GM12878 (cell line): ENCODE measurements at regions not wholly inside any gene's neighbourhood (a gene's known extent, or its start where the extent isn't known, plus 50 kb on each side); places are given as distances from the start of the nearest gene placed in this dataset.

ENCODE experiments used
- ATAC-seq: fragments of 200-7000 bp; cut with Tn5 transposase; 3 replicates; pipeline ENCODE4 v1.9.1; 2020; ENCODE audit warnings: mild to moderate bottlenecking, moderate library complexity
- BruUV-seq: library from RNA; stranded (reverse); fragments of 400-500 nt; replicated peaks from 2 replicates; lab custom pipeline; 2021; lab: Mats Ljungman, UMichigan
- CTCF ChIA-PET: fragments of 300-600 bp; sonication (Branson Sonifier 250); formaldehyde crosslinking; extraction: SDS; loops from one replicate; lab custom pipeline; 2021; ENCODE audit warnings: inconsistent platforms; lab: Yijun Ruan, JAX
- POLR2A ChIA-PET: fragments of 350-600 bp; formaldehyde crosslinking; extraction: SDS; loops from one replicate; lab custom pipeline; 2021; ENCODE audit warnings: inconsistent platforms; lab: Charles Lee
- RAD21 ChIA-PET: fragments of 300-600 bp; sonication (Branson Sonifier 250); formaldehyde crosslinking; loops from one replicate; lab custom pipeline; 2023; ENCODE audit warnings: antibody characterized with exemption; ENCODE audit not compliant: unreplicated experiment; lab: Charles Lee
- SMC1A ChIA-PET: fragments of 300-600 bp; sonication (Branson Sonifier 250); formaldehyde crosslinking; loops from one replicate; lab custom pipeline; 2023; ENCODE audit not compliant: unreplicated experiment, uncharacterized antibody; lab: Charles Lee
- DNase-seq: peaks from one replicate; pipeline ENCODE4 v3.0.0-alpha.2; 2011; ENCODE audit warnings: low read depth, low spot score
- FAIRE-seq: peaks from 3 replicates; lab custom pipeline; 2011; peaks lifted over from hg19 to GRCh38; lab: Jason Lieb, UNC
- H2AFZ ChIP-seq: 2 replicates; pipeline ENCODE4 v1.6.0; 2011; ENCODE audit warnings: low read depth, low read length, control low read depth; ENCODE audit not compliant: control insufficient read depth
- H3K27ac ChIP-seq: 2 replicates; pipeline ENCODE4 v1.5.1; 2011; ENCODE audit warnings: control low read depth; ENCODE audit not compliant: control insufficient read depth, insufficient read depth
- H3K27me3 ChIP-seq, 2 experiments: replicated peaks in 1 of 2; 2 replicates each; pipeline versions ENCODE4 v1.6.0 to v1.6.1; 2011; ENCODE audit warnings: low read length in 1 of 2; ENCODE audit not compliant: control insufficient read depth in 2 of 2, insufficient read depth in 2 of 2
- H3K36me3 ChIP-seq, 2 experiments: 2 replicates each; pipeline ENCODE4 v1.5.1; 2011; ENCODE audit warnings: low read length in 1 of 2; ENCODE audit not compliant: control insufficient read depth in 2 of 2, insufficient read depth in 2 of 2
- H3K4me1 ChIP-seq: 2 replicates; pipeline ENCODE4 v1.6.1; 2011; ENCODE audit warnings: mild to moderate bottlenecking, low read length, moderate library complexity, mixed read lengths; ENCODE audit not compliant: control insufficient read depth, insufficient read depth
- H3K4me2 ChIP-seq: 2 replicates; pipeline ENCODE4 v1.6.0; 2011; ENCODE audit warnings: control low read depth; ENCODE audit not compliant: control insufficient read depth, insufficient read depth
- H3K4me3 ChIP-seq: fragments of 200-600 bp; sonication (generic); 2 replicates; pipeline ENCODE4 v1.5.1; 2016
- H3K79me2 ChIP-seq: 2 replicates; pipeline ENCODE4 v1.6.0; 2011; ENCODE audit warnings: low read length; ENCODE audit not compliant: control insufficient read depth, insufficient read depth
- H3K9ac ChIP-seq: 2 replicates; pipeline ENCODE4 v1.8.0; 2011; ENCODE audit warnings: low read length, control low read depth, mixed read lengths; ENCODE audit not compliant: control insufficient read depth, insufficient read depth
- H3K9me3 ChIP-seq: replicated peaks from 3 replicates; pipeline ENCODE4 v1.5.1; 2011; ENCODE audit warnings: mild to moderate bottlenecking, low read length; ENCODE audit not compliant: control insufficient read depth, insufficient read depth
- H4K20me1 ChIP-seq: 2 replicates; pipeline ENCODE4 v1.6.0; 2011; ENCODE audit not compliant: control insufficient read depth, insufficient read depth
- CTCF ChIP-seq, 3 experiments: IDR thresholded peaks in 2 of 3; conservative IDR thresholded peaks in 1 of 3; 2 replicates each; pipeline ENCODE4 v1.5.1; 2011; ENCODE audit warnings: low read depth in 3 of 3, low read length in 3 of 3, mild to moderate bottlenecking in 3 of 3, control low read depth in 2 of 3, moderate library complexity in 2 of 3, inconsistent platforms in 1 of 3, mixed read lengths in 1 of 3; ENCODE audit not compliant: control insufficient read depth in 2 of 3, insufficient read depth in 1 of 3; ENCODE audit errors: extremely low read depth in 1 of 3
- EED ChIP-seq: sonication (generic); IDR thresholded peaks from 2 replicates; pipeline ENCODE4 v1.6.1; 2016; ENCODE audit warnings: antibody characterized with exemption, low read depth
- IKZF1 ChIP-seq: fragments of 450-650 bp; conservative IDR thresholded peaks from 2 replicates; pipeline ENCODE4 v1.6.1; 2017; ENCODE audit warnings: antibody characterized with exemption, mild to moderate bottlenecking
- IRF5 ChIP-seq: fragments of 450-650 bp; IDR thresholded peaks from 2 replicates; pipeline ENCODE4 v1.6.1; 2017; ENCODE audit warnings: borderline replicate concordance
- MTA3 ChIP-seq: IDR thresholded peaks from 2 replicates; pipeline ENCODE4 v1.6.1; 2012; ENCODE audit warnings: low read length, inconsistent platforms, borderline replicate concordance
- NR2C1 ChIP-seq: fragments of 450-650 bp; IDR thresholded peaks from 2 replicates; pipeline ENCODE4 v1.6.1; 2017; ENCODE audit warnings: antibody characterized with exemption, mild to moderate bottlenecking, moderate library complexity
- NRF1 ChIP-seq: conservative IDR thresholded peaks from 2 replicates; pipeline ENCODE4 v1.6.1; 2011; ENCODE audit warnings: mild to moderate bottlenecking, low read depth, low read length, improper control_type of control experiment
- PAX8 ChIP-seq: fragments of 450-650 bp; IDR thresholded peaks from 2 replicates; pipeline ENCODE4 v1.6.1; 2017; ENCODE audit warnings: mild to moderate bottlenecking, moderate library complexity
- SMARCA5 ChIP-seq: fragments of 450-650 bp; IDR thresholded peaks from 2 replicates; pipeline ENCODE4 v1.6.1; 2017; ENCODE audit warnings: mild to moderate bottlenecking
- SUZ12 ChIP-seq: fragments of 200-600 bp; sonication (generic); IDR thresholded peaks from one replicate; pipeline ENCODE4 v1.6.1; 2018; ENCODE audit warnings: antibody characterized with exemption, mild to moderate bottlenecking; ENCODE audit not compliant: unreplicated experiment
- USF2 ChIP-seq: IDR thresholded peaks from 2 replicates; pipeline ENCODE4 v1.6.1; 2011; ENCODE audit warnings: low read depth, low read length, improper control_type of control experiment, borderline replicate concordance
- ZBTB33 ChIP-seq: fragments of 450-650 bp; IDR thresholded peaks from 2 replicates; pipeline ENCODE4 v1.6.1; 2017; ENCODE audit warnings: mild to moderate bottlenecking
- ZZZ3 ChIP-seq: IDR thresholded peaks from 2 replicates; pipeline ENCODE4 v1.6.1; 2011; ENCODE audit warnings: low read depth; ENCODE audit not compliant: control insufficient read depth, insufficient read length
- WGBS: methylation state at CpG from one replicate; pipeline ENCODE4 v1.1.6; 2016; ENCODE audit warnings: low lambda C conversion rate; ENCODE audit not compliant: insufficient replicate concordance, insufficient coverage; ENCODE audit errors: missing lambda C conversion rate; 5-methylcytosine and 5-hydroxymethylcytosine counted together
- in situ Hi-C: fragments of 300-500 bp; cut with MboI; formaldehyde crosslinking; loops from 9 replicates; pipeline ENCODE4 v1.14.3; 2018; ENCODE audit warnings: mixed read lengths
- intact Hi-C: fragments of 100-400 bp; cut with micrococcal nuclease; formaldehyde crosslinking; loops from one replicate; pipeline ENCODE4 v1.14.2; 2022; ENCODE audit not compliant: unreplicated experiment

GRCh38 chr18:75879196-75879595 lies 451.7 kb upstream of the SMIM21 start:
- intact Hi-C loops (no loop called here), in situ Hi-C loops (no loop called here)
- ChIA-PET SMC1A (interaction anchor here (1.7 kb wide), 1 partner anchor 10 kb away, joined by 3 read pairs; no protein-coding TSS in a partner anchor), RAD21 (no interaction called here), POLR2A (no interaction called here), CTCF (no interaction called here)
- 0% methylated on average over 3 of the region's 3 CpGs for WGBS
- no peak for FAIRE-seq
- ATAC-seq: no peak
- Histone ChIP-seq H3K4me1 (no peaks in the 10 kb centered on the region), H3K27ac (no peak overlapping the region), H3K4me3 (no peak overlapping the region), H3K79me2 (no peaks in the 10 kb centered on the region), H2AFZ (no peak overlapping the region), H3K4me2 (no peak overlapping the region), H3K27me3 (no peaks in the 10 kb centered on the region), H3K9ac (no peak overlapping the region), H3K9me3 (no peaks in the 10 kb centered on the region), H4K20me1 (no peaks in the 10 kb centered on the region), H3K36me3 (no peaks in the 10 kb centered on the region)
- no peak for TF ChIP-seq CTCF (IDR thresholded peaks at IDR 0.05 in 2 of 3, conservative IDR thresholded peaks at IDR 0.05 in 1 of 3; ENCODE audit: control insufficient read depth in 2 of 3, extremely low read depth in 1 of 3, insufficient read depth in 1 of 3, low read depth in 3 of 3, low read length in 3 of 3)
- no peak for DNase-seq
- BruUV-seq: no TSS peak

GRCh38 chr18:75875559-75875958 lies 448.1 kb upstream of the SMIM21 start:
- in situ Hi-C loops: no loop called here
- no peaks in the 10 kb centered on the region for H3K9me3 ChIP-seq
- FAIRE-seq: no peak
- TF ChIP-seq NR2C1: no peak
- no peak for TF ChIP-seq PAX8
- no peak for TF ChIP-seq IRF5
- no peak for TF ChIP-seq NRF1
- no peak for TF ChIP-seq EED
- TF ChIP-seq MTA3: no peak
- TF ChIP-seq SMARCA5: no peak
- no peak for TF ChIP-seq SUZ12
- TF ChIP-seq ZZZ3: no peak
- no peak for TF ChIP-seq ZBTB33
- no peak for TF ChIP-seq USF2
- TF ChIP-seq IKZF1: no peak

More at GRCh38 chr18:75875559-75875958, 448.1 kb upstream of the SMIM21 start:
- BruUV-seq: no TSS peak
- Histone ChIP-seq H3K27me3 (no peaks in the 10 kb centered on the region), H3K36me3 (no peaks in the 10 kb centered on the region), H3K9ac (no peak overlapping the region), H3K4me3 (no peak overlapping the region), H4K20me1 (no peaks in the 10 kb centered on the region), H3K79me2 (no peaks in the 10 kb centered on the region), H2AFZ (no peak overlapping the region), H3K4me1 (no peaks in the 10 kb centered on the region), H3K4me2 (no peak overlapping the region), H3K27ac (no peak overlapping the region)
- POLR2A ChIA-PET: no interaction called here
- CTCF ChIA-PET: no interaction called here
- 26% methylated on average over 10 of the region's 10 CpGs for WGBS
- RAD21 ChIA-PET: no interaction called here
- SMC1A ChIA-PET: no interaction called here
- intact Hi-C loops: no loop called here
- ATAC-seq (no peak), DNase-seq (no peak)
